Right cardiac atrium (tissue), 5 donors: ENCODE measurements at regions not wholly inside any gene's neighbourhood (a gene's known extent, or its start where the extent isn't known, plus 50 kb on each side); places are given as distances from the start of the nearest gene placed in this dataset.

Source experiments
- ATAC-seq, 2 donors: fragments of 200-7000 bp; cut with Tn5 transposase; one replicate each; pipeline versions ENCODE4 v1.8.0 to v1.9.1; 2020; ENCODE audit warnings: moderate library complexity in 2 of 2, mild to moderate bottlenecking in 1 of 2
- DNase-seq, 3 donors: peaks; one replicate each; pipeline ENCODE4 v3.0.0-alpha.2; 2020
- H3K27ac ChIP-seq: one replicate; pipeline ENCODE4 v1.5.1; 2013; ENCODE audit warnings: mild to moderate bottlenecking, low read length, control low read depth, moderate library complexity
- H3K27me3 ChIP-seq: one replicate; pipeline ENCODE4 v1.6.1; 2013; ENCODE audit not compliant: control insufficient read depth, insufficient read depth
- H3K4me1 ChIP-seq: one replicate; pipeline ENCODE4 v1.6.1; 2013; ENCODE audit warnings: low read length; ENCODE audit not compliant: control insufficient read depth, insufficient read depth
- H3K4me3 ChIP-seq: one replicate; pipeline ENCODE4 v1.5.1; 2013; ENCODE audit warnings: low read length, control low read depth
- H3K9me3 ChIP-seq: one replicate; pipeline ENCODE4 v1.6.1; 2013; ENCODE audit warnings: low read length; ENCODE audit not compliant: control insufficient read depth
- WGBS: extraction: QIAGEN DNeasy Blood & Tissue Kit; methylation state at CpG from one replicate; pipeline ENCODE4 v1.1.7; 2013; 5-methylcytosine and 5-hydroxymethylcytosine counted together
- intact Hi-C, 4 donors: fragments of 100-400 bp; cut with DNase I; formaldehyde crosslinking; loops; one replicate each; pipeline versions ENCODE4 v1.11.0 to v1.14.0; 2022 to 2023
- donor health status: healthy with polysubstance abuse.
- donor health status: DM: no; HTN: yes; CAD: no.
- donor health status: DM: no; HTN: no; CAD: no.
- donor health status: DM: no; HTN: yes; CAD: no; lungs with severe emphysema.
- donor health status: DM: yes; HTN: yes; CAD: no.

GRCh38 chrX:10085223-10085622 lies 71.6 kb upstream of the CLCN4 start:
- Histone ChIP-seq H3K9me3 (no peaks in the 10 kb centered on the region), H3K27me3 (no peaks in the 10 kb centered on the region), H3K4me1 (peaks cover 8% of the 10 kb centered on the region), H3K4me3 (no peak overlapping the region), H3K27ac (no peak overlapping the region)
- intact Hi-C loops, result no loop called here
- ATAC-seq (no peak), DNase-seq (no peak)
- 35% methylated on average over 1 of the region's 1 CpG for WGBS

- intact Hi-C loops, result no loop called here
- 37% methylated on average over 8 of the region's 8 CpGs for WGBS
- DNase-seq (peak in 1 of 3 donors; percentile 75), ATAC-seq (peak; percentile 65 to 70)
- no peak overlapping the region for H3K4me3 ChIP-seq
- H3K27ac ChIP-seq, result peak overlapping the region; percentile 70
- H3K4me1 ChIP-seq, result peaks cover 8% of the 10 kb centered on the region
- H3K27me3 ChIP-seq, result no peaks in the 10 kb centered on the region
- no peaks in the 10 kb centered on the region for H3K9me3 ChIP-seq
Measured at GRCh38 chrX:10086676-10087075, 70.1 kb upstream of the CLCN4 start.

DNA sequence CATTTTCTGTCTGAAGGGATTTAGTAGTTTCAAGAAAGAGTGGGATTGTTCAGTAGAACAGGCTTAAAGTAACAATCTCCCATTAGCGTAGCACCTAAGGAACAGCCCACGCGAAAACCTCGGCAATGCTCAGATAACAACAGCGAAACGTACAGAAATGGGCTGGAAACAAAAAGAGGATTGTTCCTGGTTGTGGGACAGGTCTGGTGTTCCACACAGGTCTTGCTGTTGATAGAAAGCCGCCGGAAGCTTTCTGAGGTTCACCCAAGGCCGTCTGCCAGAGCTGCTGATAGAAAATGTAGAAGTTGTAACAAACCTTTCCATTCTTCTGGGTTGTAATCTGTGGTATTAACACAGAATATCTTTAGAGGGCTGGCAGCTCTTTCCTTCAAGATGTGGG lies 69.4 kb upstream of the CLCN4 start:
- Histone ChIP-seq H3K27me3 (no peaks in the 10 kb centered on the region), H3K4me3 (no peak overlapping the region), H3K9me3 (no peaks in the 10 kb centered on the region), H3K4me1 (peaks cover 6% of the 10 kb centered on the region), H3K27ac (no peak overlapping the region)
- DNase-seq, result no peak
- WGBS, result 84% methylated on average over 9 of the region's 9 CpGs
- intact Hi-C loops, result no loop called here
- ATAC-seq, result no peak

GRCh38 chrX:10089378-10089795 lies 67.4 kb upstream of the CLCN4 start:
- H3K27me3 ChIP-seq, result no peaks in the 10 kb centered on the region
- no peak overlapping the region for H3K27ac ChIP-seq
- intact Hi-C loops, result no loop called here
- no peaks in the 10 kb centered on the region for H3K9me3 ChIP-seq
- 65% methylated on average over 3 of the region's 3 CpGs for WGBS
- DNase-seq, result no peak
- no peak for ATAC-seq
- H3K4me3 ChIP-seq, result no peak overlapping the region
- peaks cover 6% of the 10 kb centered on the region for H3K4me1 ChIP-seq

GRCh38 chrX:10090319-10090718 lies 66.5 kb upstream of the CLCN4 start:
- H3K27me3 ChIP-seq, result no peaks in the 10 kb centered on the region
- DNase-seq (no peak), ATAC-seq (no peak)
- H3K9me3 ChIP-seq, result no peaks in the 10 kb centered on the region
- H3K4me1 ChIP-seq, result peaks cover 6% of the 10 kb centered on the region
- H3K27ac ChIP-seq, result no peak overlapping the region
- H3K4me3 ChIP-seq, result no peak overlapping the region
- intact Hi-C loops, result no loop called here
- 87% methylated on average over 11 of the region's 11 CpGs for WGBS

GRCh38 chrX:10095246-10095645 lies 61.5 kb upstream of the CLCN4 start:
- peaks cover 2% of the 10 kb centered on the region for H3K4me1 ChIP-seq
- 97% methylated on average over 9 of the region's 9 CpGs for WGBS
- H3K27me3 ChIP-seq, result no peaks in the 10 kb centered on the region
- DNase-seq (no peak), ATAC-seq (no peak)
- no peak overlapping the region for H3K27ac ChIP-seq
- H3K4me3 ChIP-seq, result no peak overlapping the region
- intact Hi-C loops, result no loop called here
- H3K9me3 ChIP-seq, result no peaks in the 10 kb centered on the region

- H3K27me3 ChIP-seq, result no peaks in the 10 kb centered on the region
- no peak overlapping the region for H3K4me3 ChIP-seq
- 80% methylated on average over 5 of the region's 5 CpGs for WGBS
- H3K27ac ChIP-seq, result no peak overlapping the region
- peaks cover 2% of the 10 kb centered on the region for H3K4me1 ChIP-seq
- no peaks in the 10 kb centered on the region for H3K9me3 ChIP-seq
- ATAC-seq, result no peak
- intact Hi-C loops, result no loop called here
- no peak for DNase-seq
Measured at GRCh38 chrX:10095698-10096432, 60.9 kb upstream of the CLCN4 start.

DNA sequence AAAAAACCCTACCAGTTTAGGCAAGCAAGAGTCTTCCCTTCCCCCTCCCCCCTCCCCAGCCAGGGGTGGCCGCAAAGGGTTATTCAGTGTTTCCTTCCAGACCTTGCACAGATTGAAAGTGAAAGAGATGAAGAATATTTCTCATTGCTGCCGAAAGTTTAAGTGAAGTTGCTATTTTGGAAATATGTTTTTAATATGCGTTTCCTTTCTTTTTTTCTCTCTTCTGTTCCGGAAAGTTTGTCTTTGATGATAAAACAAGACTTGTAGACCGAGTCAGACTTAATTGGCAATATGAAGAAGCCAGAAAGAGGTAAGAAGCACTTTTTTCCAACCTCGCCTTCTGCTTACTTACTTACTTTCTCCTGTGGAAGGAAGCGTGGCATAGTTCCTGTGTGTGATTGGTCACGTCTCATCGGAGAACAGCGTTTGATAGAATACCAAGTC lies 58.5 kb upstream of the CLCN4 start:
- no peak for DNase-seq
- 52% methylated on average over 10 of the region's 10 CpGs for WGBS
- H3K27ac ChIP-seq, result no peak overlapping the region
- no peaks in the 10 kb centered on the region for H3K9me3 ChIP-seq
- peaks cover 2% of the 10 kb centered on the region for H3K4me1 ChIP-seq
- intact Hi-C loops, result no loop called here
- no peak for ATAC-seq
- no peaks in the 10 kb centered on the region for H3K27me3 ChIP-seq
- peak overlapping the region; percentile 13 for H3K4me3 ChIP-seq

DNA sequence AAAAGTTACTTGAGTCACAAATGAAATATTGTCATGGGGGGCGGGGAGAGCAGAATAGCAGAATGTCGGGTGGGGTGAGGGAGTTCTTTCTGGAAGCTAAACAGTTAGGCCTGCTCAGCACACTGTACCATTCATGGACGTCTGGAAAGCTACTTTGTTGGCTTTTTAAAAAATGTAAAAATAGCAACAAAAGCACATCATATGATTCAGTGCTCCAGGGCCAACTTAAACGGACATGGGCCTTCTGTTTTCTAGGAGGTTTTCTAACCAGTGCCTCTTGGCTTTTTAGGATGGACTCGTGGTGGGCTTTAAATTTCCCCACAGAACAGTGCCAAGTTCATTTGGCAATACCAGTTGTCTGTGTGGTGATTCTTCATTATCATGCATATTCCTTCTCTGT lies 57.4 kb upstream of the CLCN4 start:
- DNase-seq (no peak), ATAC-seq (peak; percentile 52 to 56)
- Histone ChIP-seq H3K9me3 (no peaks in the 10 kb centered on the region), H3K27ac (no peak overlapping the region), H3K4me3 (no peak overlapping the region), H3K27me3 (no peaks in the 10 kb centered on the region), H3K4me1 (peaks cover 2% of the 10 kb centered on the region)
- 34% methylated on average over 5 of the region's 5 CpGs for WGBS
- intact Hi-C loops, result no loop called here

GRCh38 chrX:10101269-10101668 lies 55.5 kb upstream of the CLCN4 start:
- Histone ChIP-seq H3K4me3 (no peak overlapping the region), H3K27me3 (no peaks in the 10 kb centered on the region), H3K4me1 (peaks cover 2% of the 10 kb centered on the region), H3K9me3 (no peaks in the 10 kb centered on the region), H3K27ac (no peak overlapping the region)
- intact Hi-C loops, result no loop called here
- DNase-seq (no peak), ATAC-seq (no peak)
- WGBS, result 97% methylated on average over 5 of the region's 5 CpGs

DNA sequence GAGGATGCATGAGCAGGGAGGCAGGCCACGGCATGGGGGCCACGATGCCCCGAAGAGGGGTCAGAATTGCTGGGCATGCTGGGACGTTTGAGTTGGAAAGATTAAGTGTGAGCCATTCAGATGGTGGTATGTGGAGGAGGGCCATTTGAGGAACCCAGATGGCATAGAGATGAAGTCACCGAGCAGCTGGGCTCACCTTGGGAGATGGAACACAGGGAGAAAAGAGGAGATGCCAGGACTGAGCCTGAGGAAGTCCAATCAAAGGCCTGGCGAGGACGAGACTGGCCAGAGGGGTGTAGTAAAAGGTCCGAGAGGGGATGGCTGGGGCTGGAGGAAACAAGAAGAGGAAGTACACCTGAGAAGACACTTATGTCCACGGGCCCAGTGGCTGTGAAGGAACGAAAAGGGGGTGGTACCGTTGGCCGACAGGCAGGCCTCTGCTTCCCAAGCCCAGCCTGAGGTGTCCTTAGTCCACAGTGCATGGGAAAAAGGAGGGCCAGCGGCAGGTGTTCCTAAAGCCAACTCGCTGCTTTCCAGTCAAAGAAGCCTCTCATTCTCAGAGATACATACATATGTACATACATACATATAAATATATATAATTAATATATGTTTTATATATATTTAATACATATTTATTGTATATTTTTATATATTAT lies 54.6 kb upstream of the CLCN4 start:
- H3K9me3 ChIP-seq, result no peaks in the 10 kb centered on the region
- intact Hi-C loops, result no loop called here
- H3K4me1 ChIP-seq, result peaks cover 5% of the 10 kb centered on the region
- H3K27ac ChIP-seq, result no peak overlapping the region
- H3K27me3 ChIP-seq, result no peaks in the 10 kb centered on the region
- ATAC-seq (no peak), DNase-seq (no peak)
- H3K4me3 ChIP-seq, result no peak overlapping the region
- 94% methylated on average over 14 of the region's 14 CpGs for WGBS
